Peyer's patch (tissue), 4 donors: ENCODE measurements at regions not wholly inside any gene's neighbourhood (a gene's known extent, or its start where the extent isn't known, plus 50 kb on each side); places are given as distances from the start of the nearest gene placed in this dataset.

Experiments used
- POLR2A ChIP-seq, 2 donors: fragments of 450-650 bp; IDR thresholded peaks; one replicate each; pipeline ENCODE4 v1.5.1; 2017; ENCODE audit warnings: antibody characterized with exemption in 2 of 2, mild to moderate bottlenecking in 2 of 2, moderate library complexity in 2 of 2
- TF ChIP-seq, protein P1 (sequence below), 6 experiments: fragments of 450-650 bp in 4 of 6; fragments of 200-600 bp in 2 of 6; sonication (generic) in 1 of 6; IDR thresholded peaks; one replicate each; pipeline ENCODE4 v1.5.1; 2017 to 2019; ENCODE audit warnings: antibody characterized with exemption in 6 of 6, mild to moderate bottlenecking in 3 of 6, moderate library complexity in 1 of 6

DNA sequence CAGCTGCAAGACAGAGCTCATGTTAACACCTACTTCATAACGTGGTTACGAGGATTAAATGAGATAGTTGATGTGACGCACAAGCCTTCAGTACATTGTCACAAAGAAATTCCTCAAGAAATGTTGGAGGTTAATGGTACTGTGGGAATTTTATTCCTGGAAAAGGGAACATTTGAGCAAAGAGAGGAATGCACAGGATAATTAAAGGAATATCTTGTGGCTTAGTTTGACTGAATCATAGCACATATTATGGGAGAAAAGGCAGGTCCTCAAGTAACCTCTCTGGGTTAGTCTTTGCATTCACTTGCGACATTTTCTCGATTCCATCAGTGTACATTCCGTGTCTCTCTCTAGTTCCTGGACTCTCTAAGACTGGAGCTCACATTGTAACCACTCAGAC is 300.2 kb upstream of the DUSP10 start:
- TF ChIP-seq, protein P1, sequence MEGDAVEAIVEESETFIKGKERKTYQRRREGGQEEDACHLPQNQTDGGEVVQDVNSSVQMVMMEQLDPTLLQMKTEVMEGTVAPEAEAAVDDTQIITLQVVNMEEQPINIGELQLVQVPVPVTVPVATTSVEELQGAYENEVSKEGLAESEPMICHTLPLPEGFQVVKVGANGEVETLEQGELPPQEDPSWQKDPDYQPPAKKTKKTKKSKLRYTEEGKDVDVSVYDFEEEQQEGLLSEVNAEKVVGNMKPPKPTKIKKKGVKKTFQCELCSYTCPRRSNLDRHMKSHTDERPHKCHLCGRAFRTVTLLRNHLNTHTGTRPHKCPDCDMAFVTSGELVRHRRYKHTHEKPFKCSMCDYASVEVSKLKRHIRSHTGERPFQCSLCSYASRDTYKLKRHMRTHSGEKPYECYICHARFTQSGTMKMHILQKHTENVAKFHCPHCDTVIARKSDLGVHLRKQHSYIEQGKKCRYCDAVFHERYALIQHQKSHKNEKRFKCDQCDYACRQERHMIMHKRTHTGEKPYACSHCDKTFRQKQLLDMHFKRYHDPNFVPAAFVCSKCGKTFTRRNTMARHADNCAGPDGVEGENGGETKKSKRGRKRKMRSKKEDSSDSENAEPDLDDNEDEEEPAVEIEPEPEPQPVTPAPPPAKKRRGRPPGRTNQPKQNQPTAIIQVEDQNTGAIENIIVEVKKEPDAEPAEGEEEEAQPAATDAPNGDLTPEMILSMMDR (IDR thresholded peaks at IDR 0.05): no peak
- no peak for TF ChIP-seq POLR2A (IDR thresholded peaks at IDR 0.05)
